Liver (tissue), 8 donors: ENCODE measurements at regions not wholly inside any gene's neighbourhood (a gene's known extent, or its start where the extent isn't known, plus 50 kb on each side); places are given as distances from the start of the nearest gene placed in this dataset.
"Not testable (repeated sequence)": the region's sequence is repeated elsewhere in the genome, so short reads cannot be mapped to it uniquely, and the experiment has no call there.

ENCODE experiments used
- DNase-seq: peaks from one replicate; pipeline ENCODE4 v3.0.0-alpha.2; 2017; ENCODE audit warnings: low spot score
- H3K27ac ChIP-seq, 2 donors: one replicate each; pipeline ENCODE4 v1.7.0; 2013; ENCODE audit warnings: inconsistent platforms in 2 of 2, low read length in 2 of 2, control low read depth in 1 of 2, low read depth in 1 of 2, mild to moderate bottlenecking in 1 of 2
- H3K27me3 ChIP-seq, 4 donors: one replicate each; pipeline versions ENCODE4 v1.6.1 to v1.7.0; 2013; ENCODE audit warnings: low read length in 3 of 4, inconsistent platforms in 1 of 4, mild to moderate bottlenecking in 1 of 4, moderate library complexity in 1 of 4; ENCODE audit not compliant: control insufficient read depth in 4 of 4, insufficient read depth in 4 of 4
- H3K36me3 ChIP-seq, 4 donors: one replicate each; pipeline versions ENCODE4 v1.6.1 to v1.7.0; 2013; ENCODE audit warnings: low read length in 3 of 4, mild to moderate bottlenecking in 3 of 4, low read depth in 1 of 4, moderate library complexity in 1 of 4; ENCODE audit not compliant: control insufficient read depth in 4 of 4, insufficient read depth in 3 of 4
- H3K4me1 ChIP-seq, 4 donors: one replicate each; pipeline versions ENCODE4 v1.6.1 to v1.7.0; 2013; ENCODE audit warnings: low read length in 3 of 4, mild to moderate bottlenecking in 3 of 4, moderate library complexity in 1 of 4; ENCODE audit not compliant: control insufficient read depth in 4 of 4, insufficient read depth in 4 of 4
- H3K4me3 ChIP-seq, 3 donors: one replicate each; pipeline versions ENCODE4 v1.6.1 to v1.7.0; 2013; ENCODE audit warnings: low read length in 3 of 3, control low read depth in 1 of 3, low read depth in 1 of 3, mild to moderate bottlenecking in 1 of 3
- H3K9ac ChIP-seq, 2 donors: one replicate each; pipeline ENCODE4 v1.7.0; 2013; ENCODE audit warnings: low read length in 2 of 2, mild to moderate bottlenecking in 2 of 2, moderate library complexity in 2 of 2, control low read depth in 1 of 2, low read depth in 1 of 2
- H3K9me3 ChIP-seq, 4 donors: one replicate each; pipeline versions ENCODE4 v1.6.1 to v1.7.0; 2013; ENCODE audit warnings: low read length in 3 of 4; ENCODE audit not compliant: control insufficient read depth in 4 of 4
- CTCF ChIP-seq: fragments of 150-350 bp; IDR thresholded peaks from 2 replicates; pipeline ENCODE4 v1.5.1; 2017; ENCODE audit warnings: improper control_type of control experiment, low read depth, low read length; ENCODE audit not compliant: missing input control
- EGR1 ChIP-seq, 2 donors: IDR thresholded peaks; 2 replicates each; pipeline ENCODE4 v1.6.1; 2016 to 2018; ENCODE audit warnings: antibody characterized with exemption in 2 of 2, low read depth in 2 of 2
- FOXA1 ChIP-seq: IDR thresholded peaks from 2 replicates; pipeline ENCODE4 v1.6.1; 2016; ENCODE audit warnings: antibody characterized with exemption
- FOXA2 ChIP-seq: IDR thresholded peaks from 2 replicates; pipeline ENCODE4 v1.6.1; 2016; ENCODE audit warnings: antibody characterized with exemption
- GABPA ChIP-seq, 2 donors: IDR thresholded peaks in 1 of 2; conservative IDR thresholded peaks in 1 of 2; 2 replicates each; pipeline ENCODE4 v1.6.1; 2016; ENCODE audit warnings: antibody characterized with exemption in 2 of 2, mild to moderate bottlenecking in 1 of 2, moderate library complexity in 1 of 2
- HNF4A ChIP-seq, 2 donors: conservative IDR thresholded peaks; 2 replicates each; pipeline ENCODE4 v1.6.1; 2016; ENCODE audit warnings: antibody characterized with exemption in 2 of 2, mild to moderate bottlenecking in 2 of 2
- HNF4G ChIP-seq: IDR thresholded peaks from 2 replicates; pipeline ENCODE4 v1.6.1; 2016; ENCODE audit warnings: antibody characterized with exemption
- JUND ChIP-seq, 2 donors: IDR thresholded peaks; 2 replicates each; pipeline ENCODE4 v1.6.1; 2016; ENCODE audit warnings: antibody characterized with exemption in 2 of 2
- MAX ChIP-seq: IDR thresholded peaks from 2 replicates; pipeline ENCODE4 v1.6.1; 2016; ENCODE audit warnings: antibody characterized with exemption
- RAD21 ChIP-seq, 2 donors: IDR thresholded peaks; 2 replicates each; pipeline ENCODE4 v1.6.1; 2016; ENCODE audit warnings: antibody characterized with exemption in 2 of 2, mild to moderate bottlenecking in 2 of 2
- REST ChIP-seq: IDR thresholded peaks from 2 replicates; pipeline ENCODE4 v1.6.1; 2016; ENCODE audit warnings: antibody characterized with exemption, mild to moderate bottlenecking
- RXRA ChIP-seq, 2 donors: IDR thresholded peaks; 2 replicates each; pipeline ENCODE4 v1.6.1; 2017 to 2018; ENCODE audit warnings: antibody characterized with exemption in 2 of 2, mild to moderate bottlenecking in 1 of 2
- SP1 ChIP-seq: IDR thresholded peaks from 2 replicates; pipeline ENCODE4 v1.6.1; 2018; ENCODE audit warnings: antibody characterized with exemption, mild to moderate bottlenecking
- TAF1 ChIP-seq: conservative IDR thresholded peaks from 2 replicates; pipeline ENCODE4 v1.6.1; 2016; ENCODE audit warnings: antibody characterized with exemption, mild to moderate bottlenecking
- YY1 ChIP-seq: IDR thresholded peaks from 2 replicates; pipeline ENCODE4 v1.6.1; 2016; ENCODE audit warnings: antibody characterized with exemption, mild to moderate bottlenecking
- WGBS: extraction: QIAGEN DNeasy Blood & Tissue Kit; methylation state at CpG from one replicate; pipeline ENCODE4 v1.1.7; 2013; 5-methylcytosine and 5-hydroxymethylcytosine counted together
- donor health status: healthy.
- donor health status: healthy.
- donor health status: healthy.
- donor health status: healthy.
- donor health status: healthy.

GRCh38 chr9:117851836-117852461 lies 147.7 kb downstream of the TLR4 start:
- DNase-seq, H3K9ac ChIP-seq, H3K4me3 ChIP-seq, H3K27ac ChIP-seq, H3K4me1 ChIP-seq, H3K9me3 ChIP-seq, H3K27me3 ChIP-seq, H3K36me3 ChIP-seq: not testable (repeated sequence)
- 90% methylated on average over 38 of the region's 38 CpGs for WGBS

GRCh38 chr9:117858561-117858960 lies 154.4 kb downstream of the TLR4 start:
- Histone ChIP-seq H3K9me3 (no peaks in the 10 kb centered on the region), H3K27ac (no peak overlapping the region), H3K4me3 (no peak overlapping the region), H3K9ac (no peak overlapping the region), H3K4me1 (no peaks in the 10 kb centered on the region), H3K36me3 (no peaks in the 10 kb centered on the region), H3K27me3 (no peaks in the 10 kb centered on the region)
- no peak for DNase-seq
- no peak for TF ChIP-seq EGR1 (IDR thresholded peaks at IDR 0.05; ENCODE audit: low read depth in 2 of 2)
- no peak for TF ChIP-seq YY1
- TF ChIP-seq FOXA2, result no peak
- no peak for TF ChIP-seq HNF4G
- no peak for TF ChIP-seq SP1
- TF ChIP-seq JUND (IDR thresholded peaks at IDR 0.05), result no peak
- no peak for TF ChIP-seq REST
- TF ChIP-seq RXRA (IDR thresholded peaks at IDR 0.05), result no peak
- TF ChIP-seq RAD21 (IDR thresholded peaks at IDR 0.05), result no peak
- no peak for TF ChIP-seq CTCF
- TF ChIP-seq FOXA1, result no peak
- TF ChIP-seq HNF4A (conservative IDR thresholded peaks at IDR 0.05), result no peak
- TF ChIP-seq MAX, result no peak
- no peak for TF ChIP-seq GABPA (IDR thresholded peaks at IDR 0.05 in 1 of 2, conservative IDR thresholded peaks at IDR 0.05 in 1 of 2)
- no peak for TF ChIP-seq TAF1
- WGBS, result 60% methylated on average over 4 of the region's 4 CpGs
